H1 (cell line): ENCODE measurements at regions not wholly inside any gene's neighbourhood (a gene's known extent, or its start where the extent isn't known, plus 50 kb on each side); places are given as distances from the start of the nearest gene placed in this dataset.

Experiments used
- CTCF ChIA-PET: fragments of 300-600 bp; sonication (Branson Sonifier 250); formaldehyde crosslinking; loops from one replicate; lab custom pipeline; 2021; ENCODE audit not compliant: partially characterized antibody; lab: Charles Lee
- POLR2A ChIA-PET: fragments of 300-600 bp; sonication (Branson Sonifier 250); formaldehyde crosslinking; loops from one replicate; lab custom pipeline; 2021; ENCODE audit warnings: inconsistent platforms; ENCODE audit not compliant: partially characterized antibody; lab: Charles Lee
- DNase-seq, 2 experiments: peaks; one replicate each; pipeline versions ENCODE4 v3.0.0 to v3.0.0-alpha.2; 2010 to 2022; ENCODE audit warnings: low spot score in 2 of 2, low read depth in 1 of 2, mixed read lengths in 1 of 2
- FAIRE-seq: peaks from 2 replicates; lab custom pipeline; 2011; peaks lifted over from hg19 to GRCh38; lab: Jason Lieb, UNC
- H2AFZ ChIP-seq: 2 replicates; pipeline ENCODE4 v1.8.1; 2012; ENCODE audit warnings: low read length, inconsistent platforms
- H2AK5ac ChIP-seq: 2 replicates; pipeline ENCODE4 v1.6.1; 2013; ENCODE audit warnings: low read depth, low read length
- H2BK120ac ChIP-seq: replicated peaks from 2 replicates; pipeline ENCODE3; 2013; ENCODE audit warnings: low read depth, low read length, inconsistent platforms
- H2BK12ac ChIP-seq: 2 replicates; pipeline ENCODE4 v1.6.1; 2013; ENCODE audit warnings: low read depth, low read length
- H2BK15ac ChIP-seq: 2 replicates; pipeline ENCODE4 v1.6.1; 2013; ENCODE audit warnings: low read length
- H2BK20ac ChIP-seq: 2 replicates; pipeline ENCODE4 v1.6.1; 2013; ENCODE audit warnings: low read length
- H2BK5ac ChIP-seq: 2 replicates; pipeline ENCODE4 v1.6.1; 2013; ENCODE audit warnings: low read depth, low read length
- H3K14ac ChIP-seq: 2 replicates; pipeline ENCODE4 v1.6.1; 2013; ENCODE audit warnings: inconsistent platforms; ENCODE audit not compliant: insufficient read length
- H3K18ac ChIP-seq: 2 replicates; pipeline ENCODE4 v1.6.1; 2013; ENCODE audit warnings: low read length; ENCODE audit errors: extremely low read depth
- H3K23ac ChIP-seq: 2 replicates; pipeline ENCODE4 v1.6.1; 2013; ENCODE audit warnings: inconsistent platforms; ENCODE audit not compliant: insufficient read length
- H3K23me2 ChIP-seq: 2 replicates; pipeline ENCODE4 v1.6.1; 2013; ENCODE audit warnings: low read depth, low read length
- H3K27ac ChIP-seq: 2 replicates; pipeline ENCODE4 v1.6.1; 2011; ENCODE audit warnings: low read depth, low read length, inconsistent platforms
- H3K27me3 ChIP-seq, 4 experiments: replicated peaks in 1 of 4; 1 replicate in 1 of 4; 2 replicates in 3 of 4; pipeline versions ENCODE4 v1.6.1 to v1.8.1; 2011 to 2013; ENCODE audit warnings: low read length in 3 of 4, mild to moderate bottlenecking in 3 of 4, inconsistent platforms in 2 of 4, mixed read lengths in 2 of 4, moderate library complexity in 1 of 4; ENCODE audit not compliant: control insufficient read depth in 3 of 4, insufficient read depth in 3 of 4; ENCODE audit errors: extremely low read depth in 1 of 4
- H3K36me3 ChIP-seq, 4 experiments: 2 replicates each; pipeline versions ENCODE4 v1.6.1 to v1.8.1; 2011 to 2013; ENCODE audit warnings: mild to moderate bottlenecking in 4 of 4, low read length in 3 of 4, moderate library complexity in 2 of 4, control low read depth in 1 of 4, inconsistent platforms in 1 of 4; ENCODE audit not compliant: insufficient read depth in 4 of 4, control insufficient read depth in 2 of 4
- H3K4ac ChIP-seq: replicated peaks from 2 replicates; pipeline ENCODE3; 2013; ENCODE audit warnings: low read length, low read depth, mixed read lengths, inconsistent platforms; ENCODE audit not compliant: insufficient read length
- H3K4me1 ChIP-seq, 4 experiments: replicated peaks in 1 of 4; 1 replicate in 1 of 4; 2 replicates in 3 of 4; pipeline versions ENCODE4 v1.6.1 to v1.8.1; 2011 to 2013; ENCODE audit warnings: low read length in 3 of 4, inconsistent platforms in 2 of 4, mixed read lengths in 1 of 4; ENCODE audit not compliant: insufficient read depth in 4 of 4, control insufficient read depth in 3 of 4
- H3K4me2 ChIP-seq, 2 experiments: 2 replicates each; pipeline versions ENCODE4 v1.6.1 to v1.8.1; 2011 to 2013; ENCODE audit warnings: low read depth in 2 of 2, low read length in 2 of 2, control low read depth in 1 of 2, inconsistent platforms in 1 of 2, mild to moderate bottlenecking in 1 of 2; ENCODE audit not compliant: insufficient read depth in 1 of 2
- H3K4me3 ChIP-seq, 4 experiments: fragments of 200-600, 300-600 bp in 1 of 4; sonication (generic), shearing (Covaris generic), sonication (Bioruptor Twin) in 1 of 4; 2 replicates each; pipeline versions ENCODE4 v1.5.1 to v1.8.1; 2011 to 2016; ENCODE audit warnings: low read length in 4 of 4, low read depth in 3 of 4, control low read depth in 2 of 4, inconsistent platforms in 2 of 4, mild to moderate bottlenecking in 2 of 4, mixed read lengths in 1 of 4, moderate library complexity in 1 of 4; ENCODE audit not compliant: insufficient read depth in 2 of 4; ENCODE audit errors: extremely low read depth in 1 of 4
- H3K56ac ChIP-seq: replicated peaks from 2 replicates; pipeline ENCODE3; 2013; ENCODE audit warnings: low read depth, mild to moderate bottlenecking, mixed read lengths, low read length, inconsistent platforms; ENCODE audit not compliant: insufficient read length
- H3K79me1 ChIP-seq: 2 replicates; pipeline ENCODE4 v1.6.1; 2013; ENCODE audit warnings: low read depth, low read length, control low read depth
- H3K79me2 ChIP-seq, 2 experiments: 2 replicates each; pipeline versions ENCODE4 v1.6.1 to v1.8.1; 2012 to 2013; ENCODE audit warnings: low read length in 2 of 2, mild to moderate bottlenecking in 2 of 2, inconsistent platforms in 1 of 2; ENCODE audit not compliant: insufficient read depth in 2 of 2, control insufficient read depth in 1 of 2
- H3K9ac ChIP-seq, 4 experiments: replicated peaks in 1 of 4; 1 replicate in 1 of 4; 2 replicates in 3 of 4; pipeline versions ENCODE4 v1.6.1 to v1.8.1; 2011 to 2013; ENCODE audit warnings: low read depth in 3 of 4, low read length in 3 of 4, control low read depth in 2 of 4, mild to moderate bottlenecking in 2 of 4, moderate library complexity in 2 of 4, inconsistent platforms in 1 of 4; ENCODE audit errors: extremely low read depth in 1 of 4
- H3K9me3 ChIP-seq, 2 experiments: 2 replicates each; pipeline versions ENCODE4 v1.6.1 to v1.8.1; 2012 to 2013; ENCODE audit warnings: mild to moderate bottlenecking in 2 of 2, moderate library complexity in 2 of 2, control low read depth in 1 of 2, inconsistent platforms in 1 of 2, low read depth in 1 of 2, low read length in 1 of 2, mixed read lengths in 1 of 2; ENCODE audit not compliant: insufficient read depth in 2 of 2
- H4K20me1 ChIP-seq, 2 experiments: replicated peaks in 1 of 2; 2 replicates each; pipeline versions ENCODE3 to v1.8.1; 2011 to 2013; ENCODE audit warnings: inconsistent platforms in 2 of 2, low read length in 2 of 2, mild to moderate bottlenecking in 1 of 2; ENCODE audit not compliant: insufficient read depth in 2 of 2, control insufficient read depth in 1 of 2
- H4K5ac ChIP-seq: 2 replicates; pipeline ENCODE4 v1.6.1; 2013; ENCODE audit warnings: low read length, low read depth, mixed read lengths, inconsistent platforms; ENCODE audit not compliant: insufficient read length
- H4K8ac ChIP-seq: 2 replicates; pipeline ENCODE4 v1.8.0; 2013; ENCODE audit warnings: mild to moderate bottlenecking, moderate library complexity, low read length, inconsistent platforms; ENCODE audit not compliant: insufficient read depth; ENCODE audit errors: extremely low read depth
- H4K91ac ChIP-seq: replicated peaks from 2 replicates; pipeline ENCODE3; 2013; ENCODE audit warnings: low read length, mixed read lengths, inconsistent platforms; ENCODE audit not compliant: insufficient read length
- CHD2 ChIP-seq: IDR thresholded peaks from 2 replicates; pipeline ENCODE4 v1.6.1; 2012; ENCODE audit warnings: low read length, improper control_type of control experiment
- FOSL1 ChIP-seq: IDR thresholded peaks from 2 replicates; pipeline ENCODE4 v1.6.1; 2011; ENCODE audit warnings: mild to moderate bottlenecking, low read depth, low read length, moderate library complexity; ENCODE audit not compliant: insufficient read depth
- JUN ChIP-seq: IDR thresholded peaks from 2 replicates; pipeline ENCODE4 v1.6.1; 2011; ENCODE audit warnings: low read depth, mild to moderate bottlenecking, improper control_type of control experiment, low read length
- KDM5A ChIP-seq: fragments of 200-600 bp; IDR thresholded peaks from 2 replicates; pipeline ENCODE4 v1.7.1; 2012; ENCODE audit warnings: mild to moderate bottlenecking, low read length, inconsistent platforms, mixed read lengths
- POLR2A ChIP-seq, 2 experiments: IDR thresholded peaks; 1 replicate in 1 of 2; 2 replicates in 1 of 2; pipeline ENCODE4 v1.6.1; 2011; ENCODE audit warnings: low read depth in 2 of 2, low read length in 2 of 2, mild to moderate bottlenecking in 2 of 2; ENCODE audit errors: control extremely low read depth in 1 of 2
- POU5F1 ChIP-seq: IDR thresholded peaks from 2 replicates; pipeline ENCODE4 v1.6.1; 2011; ENCODE audit warnings: low read depth, mild to moderate bottlenecking, low read length, moderate library complexity
- RAD21 ChIP-seq, 2 experiments: IDR thresholded peaks in 1 of 2; conservative IDR thresholded peaks in 1 of 2; 2 replicates each; pipeline ENCODE4 v1.6.1; 2011; ENCODE audit warnings: low read depth in 2 of 2, low read length in 2 of 2, improper control_type of control experiment in 1 of 2, inconsistent platforms in 1 of 2, mild to moderate bottlenecking in 1 of 2, moderate library complexity in 1 of 2
- SIRT6 ChIP-seq: IDR thresholded peaks from one replicate; pipeline ENCODE4 v1.7.1; 2012; ENCODE audit warnings: low read length, inconsistent platforms
- TAF1 ChIP-seq: IDR thresholded peaks from 2 replicates; pipeline ENCODE4 v1.6.1; 2011; ENCODE audit warnings: mild to moderate bottlenecking, low read depth, low read length
- ZNF274 ChIP-seq: IDR thresholded peaks from 2 replicates; pipeline ENCODE4 v1.7.0; 2012; ENCODE audit warnings: low read length, borderline replicate concordance; ENCODE audit errors: extremely low read depth
- WGBS, 2 experiments: shearing (Covaris generic) in 1 of 2; methylation state at CpG; one replicate each; pipeline versions ENCODE4 v1.1.6 to v1.1.7; 2013 to 2015; ENCODE audit warnings: low lambda C conversion rate in 2 of 2, mixed read lengths in 2 of 2, inconsistent platforms in 1 of 2, low coverage in 1 of 2, missing lambda C conversion rate in 1 of 2; ENCODE audit not compliant: insufficient replicate concordance in 2 of 2, insufficient coverage in 1 of 2, insufficient read length in 1 of 2; ENCODE audit errors: extremely low coverage in 1 of 2, missing lambda C conversion rate in 1 of 2; 5-methylcytosine and 5-hydroxymethylcytosine counted together
- TF ChIP-seq, protein P1 (sequence below), 3 experiments: IDR thresholded peaks; 1 replicate in 2 of 3; 2 replicates in 1 of 3; pipeline versions ENCODE4 v1.5.1 to v1.6.1; 2011; ENCODE audit warnings: low read length in 3 of 3, mild to moderate bottlenecking in 3 of 3, inconsistent platforms in 2 of 3, low read depth in 1 of 3, moderate library complexity in 1 of 3; ENCODE audit not compliant: insufficient read depth in 1 of 3; ENCODE audit errors: control extremely low read depth in 1 of 3
- TF ChIP-seq, protein P2 (sequence below): IDR thresholded peaks from 2 replicates; pipeline ENCODE4 v1.6.1; 2012; ENCODE audit warnings: inconsistent platforms

DNA sequence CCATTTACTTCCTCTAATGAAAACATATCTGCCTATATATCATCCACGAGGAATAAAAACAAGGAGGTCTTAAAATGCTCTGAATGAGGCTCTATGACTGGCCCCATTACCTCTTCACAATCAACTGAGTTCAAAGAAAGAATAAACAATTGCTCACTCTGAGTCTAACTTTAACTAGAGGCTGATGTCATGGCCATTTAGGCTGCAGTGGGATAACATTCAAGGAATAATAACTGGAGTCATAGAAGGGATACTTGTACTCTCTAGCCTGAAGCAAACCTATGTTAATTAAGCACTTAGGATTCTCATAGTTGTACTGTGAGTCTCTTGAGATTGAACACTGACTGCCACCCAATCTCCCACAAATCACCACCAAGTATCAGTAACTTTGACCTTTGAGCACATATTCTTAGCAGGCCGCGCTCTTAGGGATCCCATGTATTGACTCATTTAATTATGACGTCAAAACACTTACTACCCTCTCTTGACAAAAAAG, 70.2 kb downstream of the PERP start:
- Histone ChIP-seq H4K5ac (no peak overlapping the region), H3K9me3 (no peaks in the 10 kb centered on the region), H4K8ac (no peak overlapping the region), H2BK15ac (no peak overlapping the region), H2BK20ac (no peak overlapping the region), H2BK5ac (no peak overlapping the region), H2BK12ac (no peak overlapping the region), H3K18ac (no peak overlapping the region), H4K91ac (no peak overlapping the region), H2AK5ac (no peak overlapping the region), H3K4ac (no peak overlapping the region), H3K79me1 (no peaks in the 10 kb centered on the region), H2BK120ac (no peak overlapping the region), H3K23me2 (no peaks in the 10 kb centered on the region), H3K56ac (no peak overlapping the region), H3K9ac (no peak overlapping the region), H3K4me3 (no peak overlapping the region), H3K36me3 (no peaks in the 10 kb centered on the region), H4K20me1 (no peaks in the 10 kb centered on the region), H3K4me2 (no peak overlapping the region), H3K27me3 (no peaks in the 10 kb centered on the region), H3K4me1 (no peaks in the 10 kb centered on the region), H3K27ac (no peak overlapping the region), H3K79me2 (no peaks in the 10 kb centered on the region), H2AFZ (no peak overlapping the region), H3K23ac (no peak overlapping the region), H3K14ac (no peak overlapping the region)
- CTCF ChIA-PET: interaction anchor here (1.1 to 1.8 kb wide), 2 partner anchors 30 to 78 kb away, joined by 3 to 4 read pairs; no protein-coding TSS in a partner anchor
- POLR2A ChIA-PET: no interaction called here
- 92% methylated on average over 4 of the region's 4 CpGs; no CpG with 5 or more reads in 1 of the 2 experiments for WGBS, 2 experiments
- DNase-seq (no peak), FAIRE-seq (no peak)
- TF ChIP-seq POLR2A (IDR thresholded peaks at IDR 0.05; ENCODE audit: control extremely low read depth in 1 of 2, low read depth in 2 of 2, low read length in 2 of 2) (no peak), POU5F1 (no peak), FOSL1 (no peak), CHD2 (no peak), TAF1 (no peak), SIRT6 (no peak), ZNF274 (no peak), JUN (no peak), RAD21 (IDR thresholded peaks at IDR 0.05 in 1 of 2, conservative IDR thresholded peaks at IDR 0.05 in 1 of 2; ENCODE audit: low read depth in 2 of 2, low read length in 2 of 2) (no peak), KDM5A (no peak)
- TF ChIP-seq, protein P1, sequence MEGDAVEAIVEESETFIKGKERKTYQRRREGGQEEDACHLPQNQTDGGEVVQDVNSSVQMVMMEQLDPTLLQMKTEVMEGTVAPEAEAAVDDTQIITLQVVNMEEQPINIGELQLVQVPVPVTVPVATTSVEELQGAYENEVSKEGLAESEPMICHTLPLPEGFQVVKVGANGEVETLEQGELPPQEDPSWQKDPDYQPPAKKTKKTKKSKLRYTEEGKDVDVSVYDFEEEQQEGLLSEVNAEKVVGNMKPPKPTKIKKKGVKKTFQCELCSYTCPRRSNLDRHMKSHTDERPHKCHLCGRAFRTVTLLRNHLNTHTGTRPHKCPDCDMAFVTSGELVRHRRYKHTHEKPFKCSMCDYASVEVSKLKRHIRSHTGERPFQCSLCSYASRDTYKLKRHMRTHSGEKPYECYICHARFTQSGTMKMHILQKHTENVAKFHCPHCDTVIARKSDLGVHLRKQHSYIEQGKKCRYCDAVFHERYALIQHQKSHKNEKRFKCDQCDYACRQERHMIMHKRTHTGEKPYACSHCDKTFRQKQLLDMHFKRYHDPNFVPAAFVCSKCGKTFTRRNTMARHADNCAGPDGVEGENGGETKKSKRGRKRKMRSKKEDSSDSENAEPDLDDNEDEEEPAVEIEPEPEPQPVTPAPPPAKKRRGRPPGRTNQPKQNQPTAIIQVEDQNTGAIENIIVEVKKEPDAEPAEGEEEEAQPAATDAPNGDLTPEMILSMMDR (IDR thresholded peaks at IDR 0.05; ENCODE audit: control extremely low read depth in 1 of 3, insufficient read depth in 1 of 3, low read depth in 1 of 3, low read length in 3 of 3): no peak
- TF ChIP-seq, protein P2, sequence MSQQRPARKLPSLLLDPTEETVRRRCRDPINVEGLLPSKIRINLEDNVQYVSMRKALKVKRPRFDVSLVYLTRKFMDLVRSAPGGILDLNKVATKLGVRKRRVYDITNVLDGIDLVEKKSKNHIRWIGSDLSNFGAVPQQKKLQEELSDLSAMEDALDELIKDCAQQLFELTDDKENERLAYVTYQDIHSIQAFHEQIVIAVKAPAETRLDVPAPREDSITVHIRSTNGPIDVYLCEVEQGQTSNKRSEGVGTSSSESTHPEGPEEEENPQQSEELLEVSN: no peak
